DOHH2 (cell line): ENCODE measurements at regions not wholly inside any gene's neighbourhood (a gene's known extent, or its start where the extent isn't known, plus 50 kb on each side); places are given as distances from the start of the nearest gene placed in this dataset.
"Not testable (repeated sequence)": the region's sequence is repeated elsewhere in the genome, so short reads cannot be mapped to it uniquely, and the experiment has no call there.

Experiments
- H3F3A ChIP-seq: fragments of 200-600 bp; sonication (generic), shearing (Covaris generic); 2 replicates; pipeline ENCODE4 v1.6.0; 2016; ENCODE audit warnings: antibody characterized with exemption, mild to moderate bottlenecking; ENCODE audit not compliant: control insufficient read depth, insufficient read depth
- H3K27ac ChIP-seq: fragments of 200-600 bp; sonication (generic); 2 replicates; pipeline ENCODE4 v1.5.1; 2014; ENCODE audit warnings: low read depth, mild to moderate bottlenecking, low read length, moderate library complexity
- H3K27me3 ChIP-seq: fragments of 200-600 bp; sonication (generic); 2 replicates; pipeline ENCODE4 v1.6.1; 2014; ENCODE audit warnings: mild to moderate bottlenecking, low read length, mixed read lengths; ENCODE audit not compliant: control insufficient read depth
- H3K36me3 ChIP-seq: fragments of 200-600 bp; sonication (generic); 2 replicates; pipeline ENCODE4 v1.6.1; 2014; ENCODE audit warnings: mild to moderate bottlenecking, low read length, moderate library complexity, mixed read lengths; ENCODE audit not compliant: control insufficient read depth
- H3K4me1 ChIP-seq: fragments of 200-600 bp; sonication (generic); 2 replicates; pipeline ENCODE4 v1.6.1; 2014; ENCODE audit warnings: mild to moderate bottlenecking, low read length, mixed read lengths; ENCODE audit not compliant: control insufficient read depth
- H3K4me2 ChIP-seq: fragments of 200-600 bp; sonication (generic); 2 replicates; pipeline ENCODE4 v1.6.0; 2014; ENCODE audit warnings: mild to moderate bottlenecking, low read length, moderate library complexity
- H3K4me3 ChIP-seq: fragments of 200-600 bp; sonication (generic); 2 replicates; pipeline ENCODE4 v1.5.1; 2014; ENCODE audit warnings: mild to moderate bottlenecking, low read length, mixed read lengths
- H3K79me2 ChIP-seq: fragments of 200-600 bp; sonication (generic); 2 replicates; pipeline ENCODE4 v1.6.1; 2014; ENCODE audit warnings: mild to moderate bottlenecking, low read length, mixed read lengths; ENCODE audit not compliant: control insufficient read depth
- H3K9me2 ChIP-seq: fragments of 200-600 bp; sonication (generic); replicated peaks from 2 replicates; pipeline ENCODE4 v1.6.1; 2014; ENCODE audit warnings: mild to moderate bottlenecking, low read length, mixed read lengths; ENCODE audit not compliant: control insufficient read depth
- H3K9me3 ChIP-seq: fragments of 200-600 bp; sonication (generic); 2 replicates; pipeline ENCODE4 v1.6.1; 2014; ENCODE audit warnings: antibody characterized with exemption, low read length, mixed read lengths; ENCODE audit not compliant: control insufficient read depth, insufficient read depth
- H4K20me1 ChIP-seq: fragments of 200-600 bp; sonication (generic); 2 replicates; pipeline ENCODE4 v1.6.0; 2014; ENCODE audit warnings: low read depth, mild to moderate bottlenecking, antibody characterized with exemption, low read length, moderate library complexity; ENCODE audit not compliant: control insufficient read depth, insufficient read depth
- EZH2phosphoT487 ChIP-seq: fragments of 200-600 bp; sonication (generic); IDR thresholded peaks from 2 replicates; pipeline ENCODE4 v1.6.1; 2017; ENCODE audit warnings: borderline replicate concordance, mild to moderate bottlenecking, antibody characterized with exemption, low read length, moderate library complexity, mixed read lengths
- TF ChIP-seq, protein P1 (sequence below): fragments of 200-600 bp; sonication (generic); IDR thresholded peaks from one replicate; pipeline ENCODE4 v1.5.1; 2014; ENCODE audit warnings: antibody characterized with exemption, mild to moderate bottlenecking, low read depth, low read length; ENCODE audit not compliant: poor library complexity, severe bottlenecking

DNA sequence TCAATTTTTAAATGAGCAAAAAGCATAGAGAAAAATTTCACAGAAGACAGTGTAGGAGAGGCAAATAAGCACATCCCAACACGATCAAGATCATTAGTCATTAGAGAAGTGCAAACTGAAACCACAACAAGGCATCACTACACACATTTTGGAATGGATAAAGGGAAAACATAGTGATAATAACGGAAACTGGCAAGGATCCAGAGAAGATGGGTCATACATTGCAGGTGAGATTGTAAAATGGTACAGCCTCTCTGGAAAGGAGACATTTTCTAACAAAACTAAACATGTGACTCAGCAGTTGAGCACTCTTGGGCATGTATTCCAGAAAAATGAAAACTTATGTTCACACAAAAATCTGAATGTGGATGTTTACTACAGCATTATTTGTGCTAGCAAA, 98.3 kb upstream of the TMEM17 start:
- H3K9me2 ChIP-seq, result no peaks in the 10 kb centered on the region
- H3K4me3 ChIP-seq, result no peak overlapping the region
- peaks cover 17% of the 10 kb centered on the region for H3K4me1 ChIP-seq
- H3F3A ChIP-seq, result no peaks in the 10 kb centered on the region
- TF ChIP-seq, protein P1, sequence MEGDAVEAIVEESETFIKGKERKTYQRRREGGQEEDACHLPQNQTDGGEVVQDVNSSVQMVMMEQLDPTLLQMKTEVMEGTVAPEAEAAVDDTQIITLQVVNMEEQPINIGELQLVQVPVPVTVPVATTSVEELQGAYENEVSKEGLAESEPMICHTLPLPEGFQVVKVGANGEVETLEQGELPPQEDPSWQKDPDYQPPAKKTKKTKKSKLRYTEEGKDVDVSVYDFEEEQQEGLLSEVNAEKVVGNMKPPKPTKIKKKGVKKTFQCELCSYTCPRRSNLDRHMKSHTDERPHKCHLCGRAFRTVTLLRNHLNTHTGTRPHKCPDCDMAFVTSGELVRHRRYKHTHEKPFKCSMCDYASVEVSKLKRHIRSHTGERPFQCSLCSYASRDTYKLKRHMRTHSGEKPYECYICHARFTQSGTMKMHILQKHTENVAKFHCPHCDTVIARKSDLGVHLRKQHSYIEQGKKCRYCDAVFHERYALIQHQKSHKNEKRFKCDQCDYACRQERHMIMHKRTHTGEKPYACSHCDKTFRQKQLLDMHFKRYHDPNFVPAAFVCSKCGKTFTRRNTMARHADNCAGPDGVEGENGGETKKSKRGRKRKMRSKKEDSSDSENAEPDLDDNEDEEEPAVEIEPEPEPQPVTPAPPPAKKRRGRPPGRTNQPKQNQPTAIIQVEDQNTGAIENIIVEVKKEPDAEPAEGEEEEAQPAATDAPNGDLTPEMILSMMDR, result no peak
- no peak for TF ChIP-seq EZH2phosphoT487
- H3K79me2 ChIP-seq, result no peaks in the 10 kb centered on the region
- no peaks in the 10 kb centered on the region for H4K20me1 ChIP-seq
- no peaks in the 10 kb centered on the region for H3K36me3 ChIP-seq
- H3K4me2 ChIP-seq, result no peak overlapping the region
- H3K27me3 ChIP-seq, result no peaks in the 10 kb centered on the region
- peaks cover 3% of the 10 kb centered on the region; the same call in 1 of the 2 replicates for H3K9me3 ChIP-seq
- no peak overlapping the region for H3K27ac ChIP-seq

DNA sequence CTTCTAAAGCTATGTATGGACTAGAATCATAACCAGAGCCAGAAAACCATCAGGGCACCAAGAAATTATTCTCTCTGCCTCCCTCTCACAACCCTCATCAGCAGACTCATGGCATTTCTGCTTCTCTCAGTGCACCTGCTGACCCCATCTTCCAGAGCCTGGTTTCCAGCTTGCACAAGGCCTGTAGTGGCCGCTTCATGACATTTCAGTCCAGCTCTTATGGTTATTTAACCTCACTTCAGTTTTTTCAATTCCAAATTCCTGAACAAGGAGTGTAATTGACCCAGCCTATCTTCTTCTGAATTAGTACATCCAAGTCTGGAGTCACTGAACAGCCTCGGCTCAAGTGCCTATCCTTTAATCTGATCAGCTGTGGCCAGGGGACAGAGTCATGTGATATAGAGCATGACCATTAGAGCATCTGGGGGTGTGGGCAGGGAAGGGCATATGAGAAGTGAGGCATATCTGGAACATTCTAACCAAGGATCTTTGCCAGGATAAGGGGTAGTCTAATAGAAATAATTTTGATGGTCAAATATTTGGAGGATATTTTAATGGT, 97.2 kb upstream of the TMEM17 start:
- TF ChIP-seq, protein P1, result no peak
- no peak for TF ChIP-seq EZH2phosphoT487
- H3K27ac ChIP-seq, result no peak overlapping the region
- H3K9me2 ChIP-seq, result no peaks in the 10 kb centered on the region
- H3F3A ChIP-seq, result no peaks in the 10 kb centered on the region; the same call in 1 of the 2 replicates
- no peak overlapping the region for H3K4me2 ChIP-seq
- H3K4me1 ChIP-seq, result peaks cover 26% of the 10 kb centered on the region
- no peaks in the 10 kb centered on the region for H3K79me2 ChIP-seq
- no peaks in the 10 kb centered on the region for H3K36me3 ChIP-seq
- H3K9me3 ChIP-seq, result peaks cover 3% of the 10 kb centered on the region; the same call in 1 of the 2 replicates
- H3K27me3 ChIP-seq, result no peaks in the 10 kb centered on the region
- no peak overlapping the region for H3K4me3 ChIP-seq
- H4K20me1 ChIP-seq, result no peaks in the 10 kb centered on the region

DNA sequence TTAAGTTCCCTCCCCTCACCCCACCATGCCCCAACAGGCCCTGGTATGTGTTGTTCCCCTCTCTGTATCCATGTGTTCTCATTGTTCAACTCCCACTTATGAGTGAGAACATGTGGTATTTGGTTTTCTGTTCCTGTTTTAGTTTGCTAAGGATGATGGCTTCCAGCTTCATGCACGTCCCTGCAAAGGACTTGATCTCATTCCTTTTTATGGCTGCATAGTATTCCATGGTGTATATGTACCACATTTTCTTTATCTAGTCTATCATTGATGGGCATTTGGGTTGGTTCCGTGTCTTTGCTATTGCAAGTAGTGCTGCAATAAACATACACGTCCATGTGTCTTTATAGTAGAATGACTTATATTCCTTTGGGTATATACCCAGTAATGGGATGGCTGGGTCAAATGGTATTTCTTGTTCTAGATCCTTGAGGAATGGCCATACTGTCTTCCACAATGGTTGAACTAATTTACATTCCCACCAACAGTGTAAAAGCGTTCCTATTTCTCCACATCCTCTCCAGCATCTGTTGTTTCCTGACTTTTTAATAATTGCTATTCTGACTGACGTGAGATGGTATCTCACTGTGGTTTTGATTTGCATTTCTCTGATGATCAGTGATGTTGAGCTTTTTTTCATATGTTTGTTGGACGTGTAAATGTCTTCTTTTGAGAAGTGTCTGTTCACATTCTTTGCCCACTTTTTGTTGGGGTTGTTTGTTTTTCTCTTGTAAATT, 93.8 kb upstream of the TMEM17 start:
- not testable (repeated sequence) for H3K9me2 ChIP-seq, H3K4me2 ChIP-seq, H3F3A ChIP-seq, H3K27ac ChIP-seq, H3K9me3 ChIP-seq, H4K20me1 ChIP-seq, H3K36me3 ChIP-seq, H3K4me3 ChIP-seq, H3K79me2 ChIP-seq, H3K27me3 ChIP-seq
- H3K4me1 ChIP-seq, result peaks cover 39% of the 10 kb centered on the region

DNA sequence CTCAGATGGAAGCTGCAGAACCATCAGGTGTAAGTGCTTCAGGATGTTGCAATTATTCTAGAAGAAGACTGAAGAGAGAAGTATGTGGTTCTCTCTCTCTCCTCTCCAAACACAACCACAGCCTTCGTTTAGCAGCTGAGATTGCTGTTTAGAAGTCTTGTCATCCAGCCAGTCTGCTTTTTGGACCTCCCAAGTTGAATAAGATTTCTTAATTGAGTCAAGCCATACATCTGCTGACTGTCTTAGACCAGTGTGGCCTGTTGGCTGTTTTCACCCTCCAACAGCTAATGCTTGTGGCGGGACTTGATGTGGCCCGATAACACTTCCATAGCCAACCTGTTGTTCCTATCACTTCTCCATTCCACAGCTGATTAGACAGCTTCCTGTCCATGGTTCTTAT, 91.3 kb upstream of the TMEM17 start:
- TF ChIP-seq EZH2phosphoT487, result no peak
- TF ChIP-seq, protein P1, result no peak
- Histone ChIP-seq H3K9me3 (peaks cover 3% of the 10 kb centered on the region; the same call in 1 of the 2 replicates), H3K27me3 (no peaks in the 10 kb centered on the region), H3K4me2 (no peak overlapping the region), H3K36me3 (no peaks in the 10 kb centered on the region), H3K27ac (no peak overlapping the region), H3K79me2 (no peaks in the 10 kb centered on the region), H3K4me1 (peaks cover 33% of the 10 kb centered on the region), H3K9me2 (no peaks in the 10 kb centered on the region), H4K20me1 (no peaks in the 10 kb centered on the region), H3F3A (no peaks in the 10 kb centered on the region; the same call in 1 of the 2 replicates), H3K4me3 (no peak overlapping the region)
